SH-SY5Y (cell line): ENCODE measurements at regions not wholly inside any gene's neighbourhood (a gene's known extent, or its start where the extent isn't known, plus 50 kb on each side); places are given as distances from the start of the nearest gene placed in this dataset.

Source experiments
- GATA2 ChIP-seq: IDR thresholded peaks from 2 replicates; pipeline ENCODE4 v1.6.1; 2011; ENCODE audit warnings: mild to moderate bottlenecking, low read depth, low read length
- GATA3 ChIP-seq: IDR thresholded peaks from 2 replicates; pipeline ENCODE4 v1.6.1; 2011; ENCODE audit warnings: low read depth, mild to moderate bottlenecking, low read length, moderate library complexity

- TF ChIP-seq GATA2 (no peak), GATA3 (no peak)
Measured at GRCh38 chr3:105923140-105923539, 54.3 kb upstream of the CBLB start.

- TF ChIP-seq GATA3 = no peak
- TF ChIP-seq GATA2 = no peak
Measured at GRCh38 chr3:105927741-105928140, 58.9 kb upstream of the CBLB start.

- TF ChIP-seq GATA3 (no peak), GATA2 (no peak)
Measured at GRCh38 chr3:105930733-105931132, 61.9 kb upstream of the CBLB start.

GRCh38 chr3:105931500-105931899 lies 62.7 kb upstream of the CBLB start:
- TF ChIP-seq GATA2 (no peak), GATA3 (no peak)

- TF ChIP-seq GATA2 (no peak; the same call in 1 of the 2 replicates), GATA3 (peak; percentile 35; the same call in 1 of the 2 replicates)
Measured at GRCh38 chr3:105933871-105934270, 65.1 kb upstream of the CBLB start.

GRCh38 chr3:105938101-105938500 lies 69.3 kb upstream of the CBLB start:
- TF ChIP-seq GATA2 (no peak), GATA3 (no peak)

GRCh38 chr3:105938806-105939205 lies 70.0 kb upstream of the CBLB start:
- TF ChIP-seq GATA3 (no peak), GATA2 (no peak)

GRCh38 chr3:105944276-105944675 lies 75.5 kb upstream of the CBLB start:
- TF ChIP-seq GATA3 (no peak), GATA2 (no peak)

- no peak for TF ChIP-seq GATA3
- TF ChIP-seq GATA2 = no peak
Measured at GRCh38 chr3:105944721-105945120, 75.9 kb upstream of the CBLB start.

GRCh38 chr3:105948101-105948500 lies 79.3 kb upstream of the CBLB start:
- TF ChIP-seq GATA3 (no peak), GATA2 (no peak)

GRCh38 chr3:105950881-105951600 lies 82.2 kb upstream of the CBLB start:
- no peak for TF ChIP-seq GATA2
- TF ChIP-seq GATA3 = no peak

- TF ChIP-seq GATA2 (no peak), GATA3 (no peak)
Measured at GRCh38 chr3:105953831-105954230, 85.0 kb upstream of the CBLB start.

- no peak for TF ChIP-seq GATA2
- TF ChIP-seq GATA3 = no peak
Measured at GRCh38 chr3:105956306-105956705, 87.5 kb upstream of the CBLB start.

- TF ChIP-seq GATA2 (no peak), GATA3 (no peak)
Measured at GRCh38 chr3:105957722-105958121, 88.9 kb upstream of the CBLB start.

GRCh38 chr3:105958237-105959000 lies 89.6 kb upstream of the CBLB start:
- TF ChIP-seq GATA3 (no peak), GATA2 (no peak)
